ENCODE measurements at regions not wholly inside any gene's neighbourhood (a gene's known extent, or its start where the extent isn't known, plus 50 kb on each side); places are given as distances from the start of the nearest gene placed in this dataset.
"Not testable (repeated sequence)": the region's sequence is repeated elsewhere in the genome, so short reads cannot be mapped to it uniquely, and the experiment has no call there.

GRCh38 chr3:102718651-102719050, 283.8 kb downstream of the ZPLD1 start:
- no peak overlapping the region for H3K4me3 Mint-ChIP-seq
- CTCF ChIA-PET, result no interaction called here
- no peaks in the 10 kb centered on the region for H3K27me3 Mint-ChIP-seq
- H3K27ac Mint-ChIP-seq, result no peak overlapping the region
- no peaks in the 10 kb centered on the region for H3K4me1 Mint-ChIP-seq
- H3K9me3 Mint-ChIP-seq, result no peaks in the 10 kb centered on the region
- DNase-seq, result no peak
- no peaks in the 10 kb centered on the region for H3K36me3 Mint-ChIP-seq (ENCODE audit: low read depth)
- POLR2A ChIA-PET, result no interaction called here

DNA sequence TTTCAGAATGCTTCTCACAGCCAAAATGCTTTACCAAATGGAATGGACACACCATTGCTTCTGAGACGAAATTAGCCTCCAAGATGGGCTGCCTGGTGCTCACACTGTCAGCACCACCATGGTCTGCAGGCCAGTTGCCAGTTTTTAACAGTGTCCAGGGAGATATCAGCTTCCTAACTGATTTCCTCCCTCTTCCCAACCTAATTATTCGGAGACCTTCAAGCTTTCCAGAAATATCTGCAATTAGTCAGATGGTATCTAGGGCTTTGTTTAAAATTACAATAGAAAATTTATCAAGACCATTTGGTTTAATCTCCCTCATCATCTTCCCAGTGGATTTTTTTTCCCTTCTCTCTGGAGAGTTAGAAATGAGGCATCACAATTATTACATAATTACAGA, 287.5 kb downstream of the ZPLD1 start:
- Mint-ChIP-seq H3K36me3 (ENCODE audit: low read depth) (no peaks in the 10 kb centered on the region), H3K27me3 (no peaks in the 10 kb centered on the region), H3K27ac (no peak overlapping the region), H3K4me3 (no peak overlapping the region), H3K9me3 (no peaks in the 10 kb centered on the region), H3K4me1 (no peaks in the 10 kb centered on the region)
- ChIA-PET CTCF (no interaction called here), POLR2A (no interaction called here)
- no peak for DNase-seq

- ChIA-PET POLR2A (no interaction called here), CTCF (no interaction called here)
- no peaks in the 10 kb centered on the region for H3K27me3 Mint-ChIP-seq
- no peak overlapping the region for H3K4me3 Mint-ChIP-seq
- H3K9me3 Mint-ChIP-seq, result no peaks in the 10 kb centered on the region
- no peak for DNase-seq
- H3K27ac Mint-ChIP-seq, result no peak overlapping the region
- no peaks in the 10 kb centered on the region for H3K4me1 Mint-ChIP-seq
- no peaks in the 10 kb centered on the region for H3K36me3 Mint-ChIP-seq (ENCODE audit: low read depth)
Observed at GRCh38 chr3:102727340-102727739, 292.5 kb downstream of the ZPLD1 start.

- H3K27ac Mint-ChIP-seq; H3K4me3 Mint-ChIP-seq; POLR2A ChIA-PET; DNase-seq; H3K27me3 Mint-ChIP-seq; H3K4me1 Mint-ChIP-seq; H3K36me3 Mint-ChIP-seq (ENCODE audit: low read depth); H3K9me3 Mint-ChIP-seq; CTCF ChIA-PET: not testable (repeated sequence)
Observed at GRCh38 chr3:102732581-102732980, 297.8 kb downstream of the ZPLD1 start.

DNA sequence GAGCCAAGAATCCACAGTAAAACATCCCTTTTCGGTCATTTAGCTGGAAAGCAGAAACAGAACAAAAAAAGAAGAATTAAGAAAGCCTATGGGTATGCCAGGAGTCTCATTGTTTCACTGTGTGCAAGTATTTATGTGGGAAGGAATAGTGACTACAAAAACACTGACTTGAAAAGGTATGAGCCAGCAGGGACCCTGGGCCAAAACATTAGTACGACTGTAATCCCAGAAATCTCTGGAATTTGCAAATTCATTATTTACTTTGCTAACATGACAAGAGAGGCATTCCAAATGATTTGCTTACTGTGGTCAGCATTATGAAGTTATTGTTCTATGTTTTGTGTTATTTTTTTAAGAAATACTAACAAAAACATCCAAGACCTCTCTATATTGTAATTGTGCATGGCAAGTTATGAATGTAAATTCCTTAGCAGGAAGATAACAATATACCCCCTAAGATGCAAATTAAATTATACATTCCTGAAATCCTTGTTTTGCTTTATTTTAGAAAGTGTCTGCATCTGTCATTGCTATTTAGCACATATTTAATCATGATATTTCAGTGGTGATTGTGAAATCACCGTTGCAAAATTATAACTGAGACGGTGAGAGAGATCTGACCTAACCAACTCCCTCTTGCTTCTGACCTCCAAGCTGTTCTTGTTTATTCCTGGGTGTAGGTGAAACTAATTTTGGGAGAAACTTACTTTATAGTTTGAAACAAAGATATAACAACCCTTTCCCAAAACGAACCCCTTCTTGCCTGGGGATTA, 299.2 kb downstream of the ZPLD1 start:
- no peak for DNase-seq
- Mint-ChIP-seq H3K4me3 (no peak overlapping the region), H3K9me3 (no peaks in the 10 kb centered on the region), H3K27ac (no peak overlapping the region), H3K27me3 (no peaks in the 10 kb centered on the region), H3K4me1 (no peaks in the 10 kb centered on the region), H3K36me3 (ENCODE audit: low read depth) (no peaks in the 10 kb centered on the region)
- CTCF ChIA-PET, result no interaction called here
- POLR2A ChIA-PET, result no interaction called here

DNA sequence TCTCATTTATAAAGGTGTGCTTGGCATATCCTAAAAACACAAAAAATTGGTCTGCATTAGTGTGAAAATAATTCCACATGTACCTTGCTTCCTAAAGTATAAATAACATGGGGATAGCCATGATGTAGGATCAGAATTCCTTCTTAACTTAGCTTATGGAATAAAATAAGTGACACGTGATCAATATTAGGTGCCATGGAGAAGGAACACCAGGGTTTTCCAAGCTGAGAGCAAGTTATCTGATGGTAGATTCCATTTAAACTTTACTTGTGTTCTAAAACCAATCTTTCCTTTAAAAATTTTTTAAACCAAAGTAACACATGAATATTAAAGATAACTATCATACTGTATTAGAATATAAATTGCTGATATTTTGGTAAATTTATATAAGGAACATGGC, 300.5 kb downstream of the ZPLD1 start:
- Mint-ChIP-seq H3K27me3 (no peaks in the 10 kb centered on the region), H3K4me3 (no peak overlapping the region), H3K36me3 (ENCODE audit: low read depth) (no peaks in the 10 kb centered on the region), H3K9me3 (no peaks in the 10 kb centered on the region), H3K27ac (no peak overlapping the region), H3K4me1 (no peaks in the 10 kb centered on the region)
- CTCF ChIA-PET, result no interaction called here
- POLR2A ChIA-PET, result no interaction called here
- no peak for DNase-seq

GRCh38 chr3:102736288-102736974, 301.6 kb downstream of the ZPLD1 start:
- H3K9me3 Mint-ChIP-seq, result no peaks in the 10 kb centered on the region
- POLR2A ChIA-PET, result no interaction called here
- CTCF ChIA-PET, result no interaction called here

GRCh38 chr3:102736975-102737304, 302.1 kb downstream of the ZPLD1 start:
- POLR2A ChIA-PET, result no interaction called here
- CTCF ChIA-PET, result no interaction called here
- no peaks in the 10 kb centered on the region for H3K4me1 Mint-ChIP-seq
- H3K9me3 Mint-ChIP-seq, result no peaks in the 10 kb centered on the region
- no peak for DNase-seq
- H3K4me3 Mint-ChIP-seq, result no peak overlapping the region
- no peaks in the 10 kb centered on the region for H3K27me3 Mint-ChIP-seq
- H3K36me3 Mint-ChIP-seq (ENCODE audit: low read depth), result no peaks in the 10 kb centered on the region
- no peak overlapping the region for H3K27ac Mint-ChIP-seq

More at GRCh38 chr3:102736288-102736974, 301.6 kb downstream of the ZPLD1 start:
- H3K4me3 Mint-ChIP-seq, result no peak overlapping the region
- no peaks in the 10 kb centered on the region for H3K4me1 Mint-ChIP-seq
- no peak overlapping the region for H3K27ac Mint-ChIP-seq
- DNase-seq, result no peak
- no peaks in the 10 kb centered on the region for H3K36me3 Mint-ChIP-seq (ENCODE audit: low read depth)
- H3K27me3 Mint-ChIP-seq, result no peaks in the 10 kb centered on the region

DNA sequence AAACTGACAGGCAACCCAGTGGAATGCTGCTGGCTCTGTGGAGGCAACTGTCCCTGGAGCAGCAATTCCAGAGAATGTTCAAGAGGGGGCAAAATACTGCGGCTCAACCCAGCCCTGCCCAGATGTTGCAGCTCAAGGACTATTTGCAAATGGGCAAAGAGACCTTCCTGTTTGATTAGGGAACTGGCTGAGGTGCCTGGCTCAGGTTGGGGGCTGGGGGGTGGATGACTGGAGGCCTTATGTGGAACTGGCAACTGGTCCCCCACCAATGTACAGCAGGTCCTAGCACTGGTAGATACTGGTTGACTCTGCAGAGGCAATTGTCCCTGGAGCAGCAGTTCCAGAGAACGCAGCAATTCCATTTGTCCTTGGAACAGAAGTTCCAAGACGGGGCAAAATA, 302.5 kb downstream of the ZPLD1 start:
- Mint-ChIP-seq H3K27ac (no peak overlapping the region), H3K36me3 (ENCODE audit: low read depth) (no peaks in the 10 kb centered on the region), H3K27me3 (no peaks in the 10 kb centered on the region), H3K4me1 (no peaks in the 10 kb centered on the region), H3K9me3 (no peaks in the 10 kb centered on the region), H3K4me3 (no peak overlapping the region)
- DNase-seq, result no peak
- ChIA-PET POLR2A (no interaction called here), CTCF (no interaction called here)

- Mint-ChIP-seq H3K27me3 (no peaks in the 10 kb centered on the region), H3K27ac (no peak overlapping the region), H3K36me3 (ENCODE audit: low read depth) (no peaks in the 10 kb centered on the region), H3K4me1 (no peaks in the 10 kb centered on the region), H3K9me3 (no peaks in the 10 kb centered on the region), H3K4me3 (no peak overlapping the region)
- ChIA-PET CTCF (no interaction called here), POLR2A (no interaction called here)
- no peak for DNase-seq
Observed at GRCh38 chr3:102741105-102741504, 306.3 kb downstream of the ZPLD1 start.

- H3K27me3 Mint-ChIP-seq, result no peaks in the 10 kb centered on the region
- H3K27ac Mint-ChIP-seq, result no peak overlapping the region
- no peak overlapping the region for H3K4me3 Mint-ChIP-seq
- POLR2A ChIA-PET, result no interaction called here
- no peaks in the 10 kb centered on the region for H3K4me1 Mint-ChIP-seq
- no peak for DNase-seq
- CTCF ChIA-PET, result no interaction called here
- no peaks in the 10 kb centered on the region for H3K36me3 Mint-ChIP-seq (ENCODE audit: low read depth)
- no peaks in the 10 kb centered on the region for H3K9me3 Mint-ChIP-seq
Observed at GRCh38 chr3:102741694-102742093, 306.9 kb downstream of the ZPLD1 start.

DNA sequence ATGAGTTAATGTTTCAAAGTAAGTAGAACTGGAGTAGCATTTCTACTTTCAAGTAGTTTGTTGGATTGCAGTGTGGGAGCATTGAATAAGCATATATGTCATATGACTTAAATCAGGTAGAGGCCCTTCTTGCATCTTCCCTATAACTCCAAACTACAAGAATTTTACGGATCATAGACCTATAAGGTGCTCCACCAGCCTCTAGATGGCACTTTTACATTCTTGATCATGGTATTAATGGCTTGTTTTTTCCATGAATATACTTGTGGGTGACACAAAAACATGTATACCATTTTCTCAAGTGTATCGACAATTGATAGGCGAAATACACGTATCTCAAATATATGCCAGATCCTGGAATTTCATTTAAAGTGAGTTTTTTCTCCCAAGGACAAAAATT, 311.1 kb downstream of the ZPLD1 start:
- H3K9me3 Mint-ChIP-seq, result no peaks in the 10 kb centered on the region
- no peaks in the 10 kb centered on the region for H3K36me3 Mint-ChIP-seq (ENCODE audit: low read depth)

GRCh38 chr3:102747611-102748010, 312.8 kb downstream of the ZPLD1 start:
- CTCF ChIA-PET, result no interaction called here
- no peak overlapping the region for H3K27ac Mint-ChIP-seq
- no peak overlapping the region for H3K4me3 Mint-ChIP-seq
- no peak for DNase-seq
- H3K27me3 Mint-ChIP-seq, result no peaks in the 10 kb centered on the region
- H3K9me3 Mint-ChIP-seq, result no peaks in the 10 kb centered on the region
- H3K36me3 Mint-ChIP-seq (ENCODE audit: low read depth), result no peaks in the 10 kb centered on the region
- H3K4me1 Mint-ChIP-seq, result no peaks in the 10 kb centered on the region
- POLR2A ChIA-PET, result no interaction called here

More for the DNA sequence above, 311.1 kb downstream of the ZPLD1 start:
- H3K27me3 Mint-ChIP-seq, result no peaks in the 10 kb centered on the region
- H3K27ac Mint-ChIP-seq, result no peak overlapping the region
- no peak for DNase-seq
- no peaks in the 10 kb centered on the region for H3K4me1 Mint-ChIP-seq
- ChIA-PET CTCF (no interaction called here), POLR2A (no interaction called here)
- no peak overlapping the region for H3K4me3 Mint-ChIP-seq

DNA sequence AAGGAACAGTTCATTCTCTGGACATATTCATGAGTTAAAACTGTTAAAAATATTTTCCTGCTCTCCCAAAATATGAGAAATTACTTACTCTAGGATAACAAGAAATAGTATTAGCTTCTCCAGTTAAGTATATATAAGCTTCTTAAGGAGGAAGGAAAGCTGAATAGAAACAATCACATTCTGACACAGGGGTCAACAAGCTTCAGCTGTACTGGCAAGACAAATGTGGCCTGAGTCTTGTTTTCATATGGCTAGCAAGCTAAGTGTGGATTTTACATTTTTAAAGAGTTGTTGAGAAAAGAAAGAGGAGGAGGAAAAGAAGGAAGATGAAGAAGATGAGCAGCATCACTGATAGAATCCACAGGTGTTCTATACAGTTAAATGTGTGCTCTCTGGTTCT, 313.8 kb downstream of the ZPLD1 start:
- Mint-ChIP-seq H3K27ac (no peak overlapping the region), H3K27me3 (no peaks in the 10 kb centered on the region), H3K4me1 (no peaks in the 10 kb centered on the region), H3K9me3 (no peaks in the 10 kb centered on the region), H3K4me3 (no peak overlapping the region), H3K36me3 (ENCODE audit: low read depth) (no peaks in the 10 kb centered on the region)
- POLR2A ChIA-PET, result no interaction called here
- no peak for DNase-seq
- CTCF ChIA-PET, result no interaction called here

Data from activated CD4-positive, alpha-beta T cell treated with anti-CD3 and anti-CD28 coated beads, Interleukin-2, amount 10 ng/mL, durations not matched to agents 7 days and 5 days (primary cell).